ENCODE measurements at regions not wholly inside any gene's neighbourhood (a gene's known extent, or its start where the extent isn't known, plus 50 kb on each side); places are given as distances from the start of the nearest gene placed in this dataset.
"Not testable (repeated sequence)": the region's sequence is repeated elsewhere in the genome, so short reads cannot be mapped to it uniquely, and the experiment has no call there.

- no peak for TF ChIP-seq CTCF (IDR thresholded peaks at IDR 0.05; ENCODE audit: unreplicated experiment)
- POLR2A ChIA-PET = no interaction called here
- intact Hi-C loops (cut with micrococcal nuclease) = no loop called here
- Mint-ChIP-seq H3K9me3 (ENCODE audit: unreplicated experiment) (peaks cover 35% of the 10 kb centered on the region), H3K27me3 (ENCODE audit: insufficient read depth, unreplicated experiment) (no peaks in the 10 kb centered on the region), H3K27ac (ENCODE audit: low read depth, unreplicated experiment) (no peak overlapping the region), H3K36me3 (ENCODE audit: insufficient read depth, unreplicated experiment) (peaks cover 6% of the 10 kb centered on the region), H3K4me1 (ENCODE audit: insufficient read depth, unreplicated experiment) (no peaks in the 10 kb centered on the region), H3K4me3 (ENCODE audit: unreplicated experiment) (no peak overlapping the region)
- BruUV-seq (replicated peaks) = no TSS peak
- CTCF ChIA-PET = no interaction called here
- DNase-seq (ENCODE audit: unreplicated experiment) = no peak
Measured at GRCh38 chr18:78492064-78492812, 487.4 kb upstream of the SALL3 start.

DNA sequence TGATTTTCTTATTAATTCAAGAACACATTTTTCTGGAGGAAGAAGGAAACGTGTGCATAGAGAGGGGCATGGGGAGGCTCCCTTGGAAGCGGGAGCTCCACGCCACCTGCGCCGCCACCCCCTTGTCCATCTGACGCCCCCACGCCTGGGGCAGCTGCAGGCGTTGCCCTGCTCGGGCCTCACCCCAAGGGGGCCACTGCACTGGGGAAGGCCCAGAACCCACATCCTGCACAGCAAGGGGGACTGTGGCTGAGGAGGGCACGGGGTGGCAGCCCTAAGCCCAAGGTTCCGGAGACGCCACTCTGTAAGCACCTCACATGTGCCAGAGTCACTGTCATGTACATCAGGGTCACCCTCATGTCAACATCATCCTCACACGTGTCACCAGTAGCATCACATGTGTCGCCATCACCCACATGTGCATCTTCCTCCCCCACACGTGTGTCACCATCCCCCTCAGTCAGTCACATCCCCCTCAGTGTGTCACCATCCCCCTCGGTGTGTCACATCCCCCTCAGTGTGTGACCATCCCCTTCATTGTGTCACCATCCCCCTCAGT, 486.7 kb upstream of the SALL3 start:
- H3K9me3 Mint-ChIP-seq (ENCODE audit: unreplicated experiment) = peaks cover 29% of the 10 kb centered on the region
- POLR2A ChIA-PET = no interaction called here
- peaks cover 3% of the 10 kb centered on the region for H3K36me3 Mint-ChIP-seq (ENCODE audit: insufficient read depth, unreplicated experiment)

GRCh38 chr18:78493490-78493889, 486.1 kb upstream of the SALL3 start:
- H3K27me3 Mint-ChIP-seq (ENCODE audit: insufficient read depth, unreplicated experiment); POLR2A ChIA-PET; H3K4me1 Mint-ChIP-seq (ENCODE audit: insufficient read depth, unreplicated experiment); H3K4me3 Mint-ChIP-seq (ENCODE audit: unreplicated experiment); H3K27ac Mint-ChIP-seq (ENCODE audit: low read depth, unreplicated experiment); CTCF ChIA-PET; BruUV-seq (replicated peaks); DNase-seq (ENCODE audit: unreplicated experiment); intact Hi-C loops (cut with micrococcal nuclease); H3K36me3 Mint-ChIP-seq (ENCODE audit: insufficient read depth, unreplicated experiment): not testable (repeated sequence)
- H3K9me3 Mint-ChIP-seq (ENCODE audit: unreplicated experiment) = peaks cover 23% of the 10 kb centered on the region

More for the DNA sequence above, 486.7 kb upstream of the SALL3 start:
- Mint-ChIP-seq H3K4me3 (ENCODE audit: unreplicated experiment) (no peak overlapping the region), H3K27ac (ENCODE audit: low read depth, unreplicated experiment) (no peak overlapping the region), H3K27me3 (ENCODE audit: insufficient read depth, unreplicated experiment) (no peaks in the 10 kb centered on the region), H3K4me1 (ENCODE audit: insufficient read depth, unreplicated experiment) (no peaks in the 10 kb centered on the region)
- no peak for DNase-seq (ENCODE audit: unreplicated experiment)
- TF ChIP-seq CTCF (IDR thresholded peaks at IDR 0.05; ENCODE audit: unreplicated experiment) = no peak
- CTCF ChIA-PET = no interaction called here
- no TSS peak for BruUV-seq (replicated peaks)
- intact Hi-C loops (cut with micrococcal nuclease) = no loop called here

DNA sequence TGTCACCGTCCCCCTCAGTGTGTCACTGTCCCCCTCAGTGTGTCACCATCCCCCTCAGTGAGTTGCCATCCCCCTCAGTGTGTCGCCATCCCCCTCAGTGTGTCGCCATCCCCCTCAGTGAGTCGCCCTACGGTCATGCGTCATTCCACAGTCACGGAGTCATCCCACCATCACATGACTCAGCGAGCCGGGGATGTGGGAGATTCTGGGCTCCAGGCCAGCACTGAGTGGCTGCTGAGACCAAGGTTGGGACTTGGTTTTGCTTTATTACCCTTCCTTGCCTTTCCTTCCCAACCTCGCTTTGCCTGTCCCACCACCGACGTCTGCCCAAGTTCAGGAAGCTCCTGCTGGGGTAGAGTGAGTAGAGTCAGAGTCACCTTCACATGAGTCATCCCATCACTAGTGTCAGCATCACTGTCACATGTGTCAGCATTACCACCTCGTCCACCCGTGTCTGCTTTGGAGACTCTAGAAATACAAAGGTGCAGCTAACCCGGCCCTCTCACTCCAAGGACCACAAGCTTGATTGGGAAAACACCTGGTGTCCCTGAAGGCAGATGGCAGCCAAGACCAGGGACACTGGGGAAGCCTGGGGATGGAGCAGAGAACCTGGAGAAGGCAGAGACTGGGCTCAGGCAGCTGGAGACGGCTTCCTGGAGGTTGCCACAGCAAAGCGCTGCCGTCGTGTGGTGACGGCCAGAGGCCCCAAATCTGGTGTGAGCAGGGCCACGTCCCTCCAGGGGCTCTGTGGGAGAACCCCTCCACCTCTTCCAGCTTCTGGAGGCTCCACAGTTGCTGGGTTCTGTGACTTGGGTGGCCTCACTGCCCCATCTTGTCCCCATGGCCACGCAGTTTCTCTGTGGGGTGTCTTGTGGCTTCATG, 485.2 kb upstream of the SALL3 start:
- H3K9me3 Mint-ChIP-seq (ENCODE audit: unreplicated experiment) = peaks cover 19% of the 10 kb centered on the region
- no peak for DNase-seq (ENCODE audit: unreplicated experiment)
- H3K27me3 Mint-ChIP-seq (ENCODE audit: insufficient read depth, unreplicated experiment) = no peaks in the 10 kb centered on the region
- H3K27ac Mint-ChIP-seq (ENCODE audit: low read depth, unreplicated experiment) = no peak overlapping the region
- H3K36me3 Mint-ChIP-seq (ENCODE audit: insufficient read depth, unreplicated experiment) = no peaks in the 10 kb centered on the region
- no peaks in the 10 kb centered on the region for H3K4me1 Mint-ChIP-seq (ENCODE audit: insufficient read depth, unreplicated experiment)
- POLR2A ChIA-PET = no interaction called here
- intact Hi-C loops (cut with micrococcal nuclease) = no loop called here
- CTCF ChIA-PET = interaction anchor here (0.6 kb wide), 1 partner anchor 13 kb away, joined by 4 read pairs; no protein-coding TSS in a partner anchor
- H3K4me3 Mint-ChIP-seq (ENCODE audit: unreplicated experiment) = no peak overlapping the region
- no peak for TF ChIP-seq CTCF (IDR thresholded peaks at IDR 0.05; ENCODE audit: unreplicated experiment)
- no TSS peak for BruUV-seq (replicated peaks)

Measured in MCF 10A (cell line).